A673 (cell line): ENCODE measurements at regions not wholly inside any gene's neighbourhood (a gene's known extent, or its start where the extent isn't known, plus 50 kb on each side); places are given as distances from the start of the nearest gene placed in this dataset.

Source experiments
- CTCF ChIP-seq: fragments of 300-800, 200-600 bp; sonication (generic); conservative IDR thresholded peaks from 2 replicates; pipeline ENCODE4 v1.5.1; 2017; ENCODE audit warnings: low read depth, mild to moderate bottlenecking, antibody characterized with exemption, low read length, moderate library complexity, mixed read lengths
- EZH2 ChIP-seq: fragments of 200-600 bp; sonication (generic); IDR thresholded peaks from 2 replicates; pipeline ENCODE4 v1.6.1; 2017; ENCODE audit warnings: borderline replicate concordance, low read depth, mild to moderate bottlenecking, mixed read lengths, antibody characterized with exemption, low read length; ENCODE audit not compliant: poor library complexity, severe bottlenecking

DNA sequence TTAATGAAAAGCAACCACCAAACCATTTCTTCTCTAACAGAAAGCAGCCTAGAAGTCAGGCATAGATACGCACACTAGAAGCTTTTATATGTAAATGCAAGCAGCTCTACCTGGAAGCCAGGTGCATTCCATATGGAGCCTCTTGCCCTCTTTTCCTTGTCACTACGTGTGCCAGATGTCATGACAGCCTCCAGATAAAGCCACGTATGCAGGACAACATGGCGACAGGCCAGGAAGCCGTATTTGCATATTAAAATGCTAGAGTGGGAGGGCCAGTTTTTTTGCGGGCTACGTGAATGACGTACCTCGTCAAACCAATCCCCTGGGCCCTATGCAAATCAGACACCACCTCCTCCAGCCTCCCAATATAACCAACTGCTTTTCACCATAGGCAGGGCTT lies 308.1 kb upstream of the SPTLC3 start:
- TF ChIP-seq CTCF = no peak
- no peak for TF ChIP-seq EZH2
